Type B pancreatic cell (in vitro differentiated cells): ENCODE measurements at regions not wholly inside any gene's neighbourhood (a gene's known extent, or its start where the extent isn't known, plus 50 kb on each side); places are given as distances from the start of the nearest gene placed in this dataset.

Source experiments
- DNase-seq: peaks from one replicate; pipeline ENCODE4 v3.0.0; 2021; ENCODE audit warnings: mixed read lengths; ENCODE audit not compliant: unreplicated experiment; ENCODE audit errors: extremely low spot score
- H3K27ac Mint-ChIP-seq: 2 replicates; pipeline ENCODE4 v1.8.0; 2021; ENCODE audit warnings: mild to moderate bottlenecking, mixed read lengths
- H3K27me3 Mint-ChIP-seq: 2 replicates; pipeline ENCODE4 v1.8.0; 2021; ENCODE audit warnings: mixed read lengths
- H3K36me3 Mint-ChIP-seq: 2 replicates; pipeline ENCODE4 v1.8.0; 2021; ENCODE audit warnings: mixed read lengths
- H3K4me1 Mint-ChIP-seq: one replicate; pipeline ENCODE4 v1.8.0; 2021; ENCODE audit warnings: mixed read lengths; ENCODE audit not compliant: unreplicated experiment
- H3K4me3 Mint-ChIP-seq: 2 replicates; pipeline ENCODE4 v1.8.0; 2021; ENCODE audit warnings: mild to moderate bottlenecking, mixed read lengths
- H3K9me3 Mint-ChIP-seq: 2 replicates; pipeline ENCODE4 v1.8.0; 2021; ENCODE audit warnings: mixed read lengths
- TF ChIP-seq, protein P1 (sequence below): fragments of 200-600 bp; sonication (generic); conservative IDR thresholded peaks from 2 replicates; pipeline ENCODE4 v1.5.0; 2021; ENCODE audit warnings: antibody characterized with exemption, mild to moderate bottlenecking

DNA sequence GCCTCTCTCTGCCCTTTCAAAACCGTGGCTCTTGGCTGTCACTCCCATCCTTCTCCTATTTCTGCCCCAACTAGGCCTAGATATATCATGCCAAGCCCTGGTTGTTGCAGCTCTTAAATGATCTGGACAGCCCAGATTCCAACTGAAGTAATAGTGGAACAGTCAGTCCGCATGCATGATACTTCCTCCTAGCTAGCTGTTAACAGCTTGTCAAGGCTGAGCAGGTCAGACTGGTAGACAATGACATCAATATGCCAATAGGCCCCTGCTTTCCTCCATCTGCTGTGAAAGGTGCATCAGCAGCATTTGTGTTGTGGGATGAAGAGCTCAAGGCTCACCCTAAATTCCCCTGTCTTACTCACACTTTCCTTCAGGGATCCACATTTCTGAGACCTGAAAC lies 527.7 kb upstream of the TGFBR2 start:
- H3K27me3 Mint-ChIP-seq = no peaks in the 10 kb centered on the region
- peaks cover 10% of the 10 kb centered on the region for H3K36me3 Mint-ChIP-seq
- no peak for DNase-seq
- TF ChIP-seq, protein P1, sequence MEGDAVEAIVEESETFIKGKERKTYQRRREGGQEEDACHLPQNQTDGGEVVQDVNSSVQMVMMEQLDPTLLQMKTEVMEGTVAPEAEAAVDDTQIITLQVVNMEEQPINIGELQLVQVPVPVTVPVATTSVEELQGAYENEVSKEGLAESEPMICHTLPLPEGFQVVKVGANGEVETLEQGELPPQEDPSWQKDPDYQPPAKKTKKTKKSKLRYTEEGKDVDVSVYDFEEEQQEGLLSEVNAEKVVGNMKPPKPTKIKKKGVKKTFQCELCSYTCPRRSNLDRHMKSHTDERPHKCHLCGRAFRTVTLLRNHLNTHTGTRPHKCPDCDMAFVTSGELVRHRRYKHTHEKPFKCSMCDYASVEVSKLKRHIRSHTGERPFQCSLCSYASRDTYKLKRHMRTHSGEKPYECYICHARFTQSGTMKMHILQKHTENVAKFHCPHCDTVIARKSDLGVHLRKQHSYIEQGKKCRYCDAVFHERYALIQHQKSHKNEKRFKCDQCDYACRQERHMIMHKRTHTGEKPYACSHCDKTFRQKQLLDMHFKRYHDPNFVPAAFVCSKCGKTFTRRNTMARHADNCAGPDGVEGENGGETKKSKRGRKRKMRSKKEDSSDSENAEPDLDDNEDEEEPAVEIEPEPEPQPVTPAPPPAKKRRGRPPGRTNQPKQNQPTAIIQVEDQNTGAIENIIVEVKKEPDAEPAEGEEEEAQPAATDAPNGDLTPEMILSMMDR = no peak
- peak overlapping the region; percentile 82 for H3K27ac Mint-ChIP-seq
- peaks cover 12% of the 10 kb centered on the region for H3K9me3 Mint-ChIP-seq
- H3K4me3 Mint-ChIP-seq = peak overlapping the region; percentile 30
- H3K4me1 Mint-ChIP-seq = peaks cover 24% of the 10 kb centered on the region

DNA sequence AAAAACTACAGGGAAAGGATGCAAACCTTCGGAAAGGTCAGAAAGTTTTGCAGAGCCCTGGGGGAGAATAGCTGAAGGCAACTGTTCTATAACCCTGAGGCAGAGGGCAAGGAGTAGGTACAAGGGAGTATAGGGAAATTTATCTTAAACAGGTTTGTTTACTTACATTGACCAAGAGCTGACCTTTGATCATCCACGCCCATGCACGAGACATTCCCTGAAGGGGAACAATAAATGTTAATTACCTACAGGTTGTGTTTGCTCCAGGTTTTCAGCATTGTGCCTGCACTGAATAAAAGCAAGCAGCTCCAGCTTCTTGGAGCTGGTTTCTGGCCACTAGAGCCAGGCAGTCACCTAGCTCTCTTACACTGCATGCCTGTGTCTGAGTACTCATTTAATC lies 524.5 kb upstream of the TGFBR2 start:
- Mint-ChIP-seq H3K27me3 (no peaks in the 10 kb centered on the region), H3K4me1 (peaks cover 40% of the 10 kb centered on the region), H3K9me3 (peaks cover 20% of the 10 kb centered on the region), H3K27ac (peak overlapping the region; percentile 13), H3K4me3 (no peak overlapping the region), H3K36me3 (peaks cover 7% of the 10 kb centered on the region)
- no peak for DNase-seq
- TF ChIP-seq, protein P1 = no peak

DNA sequence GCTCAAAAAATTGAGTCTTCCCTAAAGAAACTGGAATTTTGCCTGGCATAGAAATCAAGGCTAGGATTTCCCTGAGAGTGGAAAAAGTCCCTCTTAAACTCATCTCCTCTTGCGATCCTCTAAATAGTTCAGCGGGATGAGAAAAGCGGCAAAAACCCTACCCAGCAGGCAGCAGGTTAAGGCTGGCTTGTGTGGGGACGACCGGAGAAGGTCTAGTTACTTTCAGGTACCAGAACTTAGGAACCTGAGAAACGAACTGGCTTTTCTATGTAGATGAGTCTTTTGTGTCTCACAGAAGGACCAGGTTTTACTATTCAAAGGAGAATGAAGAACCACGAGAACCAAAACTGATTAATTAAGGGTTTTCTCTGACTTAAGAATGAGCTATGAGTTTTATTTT lies 523.7 kb upstream of the TGFBR2 start:
- Mint-ChIP-seq H3K4me3 (no peak overlapping the region), H3K27ac (peak overlapping the region; percentile 29), H3K27me3 (no peaks in the 10 kb centered on the region), H3K9me3 (peaks cover 20% of the 10 kb centered on the region), H3K4me1 (peaks cover 40% of the 10 kb centered on the region), H3K36me3 (peaks cover 3% of the 10 kb centered on the region)
- TF ChIP-seq, protein P1 = no peak
- DNase-seq = no peak

DNA sequence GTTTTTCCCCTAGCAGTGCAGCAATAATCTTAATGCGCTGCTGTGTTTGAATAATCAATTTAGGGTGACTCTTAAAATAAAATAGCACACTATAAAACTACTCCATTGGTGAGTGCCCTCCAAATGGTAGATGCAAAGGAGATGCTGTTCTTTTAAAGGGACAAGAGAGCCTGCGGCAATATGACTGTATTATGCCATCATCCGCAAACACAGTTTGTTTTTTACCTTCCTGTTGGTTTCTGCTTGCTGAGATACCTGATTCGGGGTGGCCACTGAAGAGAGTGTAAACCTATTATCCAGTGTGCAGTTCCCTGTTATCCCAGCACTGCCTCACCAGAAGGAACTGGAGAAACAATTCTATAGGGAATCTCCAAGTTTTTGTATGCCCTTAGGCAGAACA lies 523.1 kb upstream of the TGFBR2 start:
- TF ChIP-seq, protein P1 = no peak
- Mint-ChIP-seq H3K27me3 (no peaks in the 10 kb centered on the region), H3K27ac (no peak overlapping the region)

DNA sequence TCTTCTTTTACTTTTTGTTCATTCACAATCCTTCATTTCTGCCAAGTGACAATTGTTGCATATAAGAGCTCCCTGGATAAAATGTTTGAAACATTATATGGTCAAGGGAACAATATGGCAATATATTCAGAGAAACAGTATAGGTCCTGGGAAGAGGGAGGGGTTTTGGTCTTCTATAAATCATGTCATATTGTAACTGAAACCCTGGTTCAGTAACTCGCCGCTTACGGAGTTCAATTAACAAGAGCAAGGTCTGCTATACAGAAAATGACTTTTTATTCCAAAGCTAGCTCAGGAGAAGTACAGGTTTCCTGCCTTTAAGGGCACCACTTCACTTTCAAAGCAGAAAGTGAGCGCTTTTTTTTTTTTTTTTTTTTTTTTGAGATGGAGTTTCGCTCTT lies 522.1 kb upstream of the TGFBR2 start:
- Mint-ChIP-seq H3K4me1 (peaks cover 30% of the 10 kb centered on the region), H3K36me3 (peaks cover 3% of the 10 kb centered on the region), H3K27ac (no peak overlapping the region), H3K4me3 (no peak overlapping the region), H3K9me3 (peaks cover 13% of the 10 kb centered on the region), H3K27me3 (no peaks in the 10 kb centered on the region)
- DNase-seq = no peak
- TF ChIP-seq, protein P1 = no peak

More for the DNA sequence above, 523.1 kb upstream of the TGFBR2 start:
- Mint-ChIP-seq H3K4me1 (peaks cover 39% of the 10 kb centered on the region), H3K36me3 (peaks cover 3% of the 10 kb centered on the region), H3K4me3 (no peak overlapping the region), H3K9me3 (peaks cover 18% of the 10 kb centered on the region)
- no peak for DNase-seq

DNA sequence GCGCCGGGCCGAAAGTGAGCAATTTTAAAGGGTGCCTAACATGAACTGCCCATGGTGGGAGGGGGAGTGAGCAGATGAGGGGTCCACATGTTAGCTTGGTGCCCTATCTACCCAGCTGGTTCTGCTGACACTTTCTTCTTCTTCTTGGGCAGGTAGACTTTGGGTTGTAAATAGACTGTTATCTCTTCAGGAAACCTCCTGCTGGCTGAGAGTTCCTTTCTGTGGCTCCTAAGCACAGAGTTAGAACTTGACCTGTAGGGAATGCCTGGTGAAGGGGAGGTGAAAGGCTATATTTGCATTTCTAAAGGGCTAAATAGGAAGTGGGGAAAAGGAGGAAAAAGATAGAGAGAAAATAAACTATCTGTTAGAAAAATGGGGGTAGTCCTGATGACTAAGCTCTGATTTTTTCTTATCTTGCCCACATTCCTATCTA lies 521.4 kb upstream of the TGFBR2 start:
- H3K4me1 Mint-ChIP-seq = peaks cover 30% of the 10 kb centered on the region
- no peaks in the 10 kb centered on the region for H3K27me3 Mint-ChIP-seq
- TF ChIP-seq, protein P1 = no peak
- DNase-seq = no peak
- peaks cover 3% of the 10 kb centered on the region for H3K36me3 Mint-ChIP-seq
- H3K27ac Mint-ChIP-seq = no peak overlapping the region
- peak overlapping the region; percentile 10 for H3K4me3 Mint-ChIP-seq
- peaks cover 13% of the 10 kb centered on the region for H3K9me3 Mint-ChIP-seq
